ENCODE measurements at regions not wholly inside any gene's neighbourhood (a gene's known extent, or its start where the extent isn't known, plus 50 kb on each side); places are given as distances from the start of the nearest gene placed in this dataset.

DNA sequence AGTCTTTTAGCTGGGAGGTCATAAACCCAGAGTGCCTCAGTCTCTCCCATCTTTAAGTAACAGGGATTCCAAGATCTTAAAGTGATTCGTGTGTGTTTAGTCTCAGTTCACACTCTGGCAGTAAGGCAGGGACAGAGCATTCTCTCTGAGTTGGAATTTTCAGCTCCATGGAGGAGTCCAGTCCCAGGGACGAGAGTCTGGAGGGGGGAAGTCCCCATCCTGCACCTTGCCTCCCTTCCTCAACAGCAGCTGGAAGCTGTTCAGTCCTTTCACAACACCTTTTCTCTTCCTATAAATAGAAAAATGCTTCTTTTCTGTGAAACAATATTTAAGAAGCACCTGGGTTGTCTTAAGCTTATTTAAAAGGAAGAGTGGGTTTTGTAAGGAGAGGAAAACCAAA lies 82.0 kb downstream of the KLF5 start:
- no peak for DNase-seq (ENCODE audit: low spot score)
- TF ChIP-seq, protein P1, sequence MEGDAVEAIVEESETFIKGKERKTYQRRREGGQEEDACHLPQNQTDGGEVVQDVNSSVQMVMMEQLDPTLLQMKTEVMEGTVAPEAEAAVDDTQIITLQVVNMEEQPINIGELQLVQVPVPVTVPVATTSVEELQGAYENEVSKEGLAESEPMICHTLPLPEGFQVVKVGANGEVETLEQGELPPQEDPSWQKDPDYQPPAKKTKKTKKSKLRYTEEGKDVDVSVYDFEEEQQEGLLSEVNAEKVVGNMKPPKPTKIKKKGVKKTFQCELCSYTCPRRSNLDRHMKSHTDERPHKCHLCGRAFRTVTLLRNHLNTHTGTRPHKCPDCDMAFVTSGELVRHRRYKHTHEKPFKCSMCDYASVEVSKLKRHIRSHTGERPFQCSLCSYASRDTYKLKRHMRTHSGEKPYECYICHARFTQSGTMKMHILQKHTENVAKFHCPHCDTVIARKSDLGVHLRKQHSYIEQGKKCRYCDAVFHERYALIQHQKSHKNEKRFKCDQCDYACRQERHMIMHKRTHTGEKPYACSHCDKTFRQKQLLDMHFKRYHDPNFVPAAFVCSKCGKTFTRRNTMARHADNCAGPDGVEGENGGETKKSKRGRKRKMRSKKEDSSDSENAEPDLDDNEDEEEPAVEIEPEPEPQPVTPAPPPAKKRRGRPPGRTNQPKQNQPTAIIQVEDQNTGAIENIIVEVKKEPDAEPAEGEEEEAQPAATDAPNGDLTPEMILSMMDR (IDR thresholded peaks at IDR 0.05; ENCODE audit: extremely low read depth, insufficient read depth, missing control alignments), result no peak
- in situ Hi-C loops (cut with MboI; ENCODE audit: low pct_unique_long_range_greater_than_20kb, low sequenced_read_pairs, unreplicated experiment), result no loop called here

DNA sequence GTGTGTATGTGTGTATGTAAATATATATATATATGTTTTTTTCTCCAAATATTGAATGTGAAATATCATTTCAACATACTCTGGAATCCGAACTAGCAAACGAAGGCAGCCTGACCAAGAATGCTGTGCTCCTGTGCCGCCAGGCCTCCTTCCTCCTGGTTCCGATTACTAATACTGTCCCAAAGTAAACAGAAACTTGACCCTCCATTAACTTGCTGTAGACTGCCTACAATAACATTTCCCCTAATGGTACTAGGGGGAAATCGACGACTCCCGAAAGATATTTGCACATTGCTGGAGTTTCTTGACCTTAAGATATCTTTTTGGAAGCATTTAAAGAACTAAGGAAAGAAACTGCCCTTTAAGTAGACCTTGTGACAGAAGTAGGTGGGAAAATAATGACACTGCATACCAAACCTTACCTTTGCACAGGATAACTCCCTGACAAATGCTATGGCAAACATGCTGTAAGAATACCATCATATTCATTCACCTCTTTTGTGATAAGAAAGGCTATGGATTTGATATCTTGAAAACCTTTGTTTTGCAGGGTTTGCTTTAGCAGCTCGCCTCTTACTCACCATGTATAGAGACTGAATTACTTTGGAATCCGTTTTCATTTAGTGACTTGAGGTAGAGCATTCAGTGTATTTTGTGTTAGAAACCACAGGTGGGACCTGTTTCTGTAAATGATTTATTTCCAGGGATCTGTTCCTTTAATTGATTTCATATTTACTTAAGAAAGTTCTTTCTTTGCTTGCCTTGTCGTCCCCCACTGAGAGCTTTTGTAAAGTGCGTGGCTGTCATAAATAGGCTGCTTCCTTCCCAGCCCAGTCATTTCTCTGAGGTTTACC lies 80.1 kb downstream of the KLF5 start:
- in situ Hi-C loops (cut with MboI; ENCODE audit: low pct_unique_long_range_greater_than_20kb, low sequenced_read_pairs, unreplicated experiment), result no loop called here
- no peak for DNase-seq (ENCODE audit: low spot score)
- TF ChIP-seq, protein P1 (IDR thresholded peaks at IDR 0.05; ENCODE audit: extremely low read depth, insufficient read depth, missing control alignments), result no peak

DNA sequence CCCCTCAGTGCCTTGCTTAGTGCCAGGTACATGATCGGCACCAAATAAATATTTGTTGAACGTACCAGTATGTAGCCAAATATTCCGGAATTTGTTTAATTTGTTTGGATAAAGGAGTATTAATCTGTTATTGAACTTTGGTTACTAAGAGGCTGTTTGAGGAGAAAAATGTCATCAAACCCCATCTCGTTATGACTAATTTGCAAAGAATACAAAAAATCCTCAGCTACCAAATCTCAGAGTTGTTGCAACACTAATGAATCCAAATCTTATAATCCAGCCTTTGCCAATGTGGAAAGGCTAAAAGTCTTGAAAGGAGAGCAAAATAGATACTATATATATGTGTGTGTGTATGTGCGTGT lies 79.5 kb downstream of the KLF5 start:
- in situ Hi-C loops (cut with MboI; ENCODE audit: low pct_unique_long_range_greater_than_20kb, low sequenced_read_pairs, unreplicated experiment), result no loop called here
- TF ChIP-seq, protein P1 (IDR thresholded peaks at IDR 0.05; ENCODE audit: extremely low read depth, insufficient read depth, missing control alignments), result no peak
- DNase-seq (ENCODE audit: low spot score), result no peak

DNA sequence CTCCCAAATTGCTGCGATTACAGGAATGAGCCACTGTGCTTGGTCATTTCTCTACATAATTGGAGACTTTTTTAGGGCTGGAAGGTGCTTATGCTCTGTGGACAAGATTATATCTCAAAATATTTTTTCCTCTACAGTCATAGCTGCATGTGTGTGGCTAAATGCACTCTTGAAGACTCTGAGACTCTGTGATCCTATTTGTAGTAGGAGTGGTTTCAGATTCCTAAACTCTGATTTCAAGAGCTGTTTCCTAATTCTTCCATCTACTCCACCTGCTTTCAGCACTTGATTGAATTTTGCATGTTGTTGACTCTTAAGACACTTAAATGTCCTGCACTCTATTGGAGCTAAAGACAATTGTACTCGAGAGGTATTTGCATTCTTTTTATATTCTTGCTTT lies 78.0 kb downstream of the KLF5 start:
- in situ Hi-C loops (cut with MboI; ENCODE audit: low pct_unique_long_range_greater_than_20kb, low sequenced_read_pairs, unreplicated experiment), result no loop called here
- TF ChIP-seq, protein P1 (IDR thresholded peaks at IDR 0.05; ENCODE audit: extremely low read depth, insufficient read depth, missing control alignments), result no peak
- DNase-seq (ENCODE audit: low spot score), result no peak

DNA sequence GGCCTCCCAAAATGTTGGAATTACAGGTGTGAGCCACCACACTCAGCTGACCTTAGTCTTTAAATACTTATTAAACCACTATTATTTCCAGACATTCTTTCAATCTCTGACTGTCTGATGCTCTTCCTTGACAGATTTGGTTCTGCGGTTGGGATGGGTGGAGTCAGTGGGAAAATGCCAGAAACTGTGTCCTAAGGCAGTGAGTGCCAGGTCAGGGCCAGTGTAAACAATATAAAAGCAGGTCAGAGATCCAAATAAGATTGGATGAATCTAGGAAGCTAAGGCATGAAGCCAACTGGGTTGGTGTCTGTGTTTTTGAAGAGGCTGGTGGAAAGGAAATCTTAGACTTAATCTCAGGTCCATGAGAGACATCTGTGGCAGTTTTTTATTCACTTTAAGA lies 74.7 kb downstream of the KLF5 start:
- TF ChIP-seq, protein P1 (IDR thresholded peaks at IDR 0.05; ENCODE audit: extremely low read depth, insufficient read depth, missing control alignments), result no peak
- no peak for DNase-seq (ENCODE audit: low spot score)
- in situ Hi-C loops (cut with MboI; ENCODE audit: low pct_unique_long_range_greater_than_20kb, low sequenced_read_pairs, unreplicated experiment), result no loop called here

DNA sequence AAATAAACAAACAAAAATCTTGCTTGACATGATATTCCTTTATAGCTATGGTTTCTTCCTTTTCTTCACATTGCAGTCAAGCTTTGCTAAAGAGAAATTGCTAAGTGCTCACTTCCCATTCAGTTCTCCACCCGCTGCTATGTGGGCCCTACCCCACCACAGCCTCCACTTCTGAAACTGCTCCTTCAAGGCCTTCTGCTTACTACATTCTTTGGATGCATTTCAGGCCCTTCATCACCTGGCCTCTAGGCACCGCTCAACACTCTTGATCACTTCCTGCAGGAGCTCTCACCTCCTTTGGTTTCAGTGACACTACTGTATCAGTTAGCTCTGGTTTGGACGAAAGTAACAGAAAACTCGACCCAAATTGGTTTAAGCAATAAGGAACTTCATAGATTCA lies 72.4 kb downstream of the KLF5 start:
- in situ Hi-C loops (cut with MboI; ENCODE audit: low pct_unique_long_range_greater_than_20kb, low sequenced_read_pairs, unreplicated experiment), result no loop called here
- TF ChIP-seq, protein P1 (IDR thresholded peaks at IDR 0.05; ENCODE audit: extremely low read depth, insufficient read depth, missing control alignments), result no peak
- no peak for DNase-seq (ENCODE audit: low spot score)
